Panc1 (cell line): ENCODE measurements at regions not wholly inside any gene's neighbourhood (a gene's known extent, or its start where the extent isn't known, plus 50 kb on each side); places are given as distances from the start of the nearest gene placed in this dataset.

Experiments used
- ATAC-seq: fragments of 200-7000 bp; cut with Tn5 transposase; 2 replicates; pipeline ENCODE4 v1.9.1; 2020; ENCODE audit warnings: mild to moderate bottlenecking, moderate library complexity
- BruUV-seq: library from RNA; stranded (reverse); fragments of 400-500 nt; replicated peaks from 2 replicates; lab custom pipeline; 2021; lab: Mats Ljungman, UMichigan
- CTCF ChIA-PET: fragments of 300-600 bp; sonication (Branson Sonifier 250); formaldehyde crosslinking; loops from one replicate; lab custom pipeline; 2022; ENCODE audit warnings: antibody characterized with exemption; lab: Charles Lee
- POLR2A ChIA-PET: fragments of 300-600 bp; sonication (Branson Sonifier 250); formaldehyde crosslinking; loops from one replicate; lab custom pipeline; 2022; ENCODE audit warnings: antibody characterized with exemption; lab: Charles Lee
- DNase-seq: peaks from one replicate; pipeline ENCODE4 v3.0.0-alpha.2; 2010; ENCODE audit warnings: low read depth, low spot score
- H3K27ac ChIP-seq: 2 replicates; pipeline ENCODE4 v1.5.1; 2011; ENCODE audit warnings: mild to moderate bottlenecking, low read length, inconsistent platforms
- H3K27me3 ChIP-seq: fragments of 200-500 bp; sonication (Bioruptor generic); 2 replicates; pipeline ENCODE4 v1.6.0; 2014; ENCODE audit warnings: low read length, inconsistent platforms; ENCODE audit not compliant: control insufficient read depth, insufficient read depth
- H3K36me3 ChIP-seq: fragments of 200-500 bp; sonication (Bioruptor generic); 2 replicates; pipeline ENCODE4 v1.5.1; 2014; ENCODE audit warnings: inconsistent platforms, mild to moderate bottlenecking, low read length, moderate library complexity; ENCODE audit not compliant: control insufficient read depth, insufficient read depth
- H3K4me1 ChIP-seq: 2 replicates; pipeline ENCODE4 v1.5.1; 2011; ENCODE audit warnings: inconsistent platforms, mild to moderate bottlenecking, low read length, moderate library complexity; ENCODE audit not compliant: control insufficient read depth, insufficient read depth
- H3K4me3 ChIP-seq, 2 experiments: 2 replicates each; pipeline ENCODE4 v1.5.1; 2011 to 2012; ENCODE audit warnings: low read depth in 2 of 2, low read length in 2 of 2, mild to moderate bottlenecking in 2 of 2, inconsistent platforms in 1 of 2, moderate library complexity in 1 of 2
- H3K9me3 ChIP-seq: fragments of 200-500 bp; sonication (Bioruptor generic); 2 replicates; pipeline ENCODE4 v1.5.1; 2014; ENCODE audit warnings: low read depth, mild to moderate bottlenecking, inconsistent platforms, low read length, moderate library complexity; ENCODE audit not compliant: control insufficient read depth, insufficient read depth
- POLR2AphosphoS5 ChIP-seq: IDR thresholded peaks from 2 replicates; pipeline ENCODE4 v1.6.1; 2012; ENCODE audit warnings: mild to moderate bottlenecking, low read depth, low read length, moderate library complexity
- SIN3A ChIP-seq: IDR thresholded peaks from 2 replicates; pipeline ENCODE4 v1.6.1; 2012; ENCODE audit warnings: low read depth, mild to moderate bottlenecking, low read length, moderate library complexity, borderline replicate concordance; ENCODE audit not compliant: insufficient read depth
- TCF7L2 ChIP-seq: IDR thresholded peaks from 2 replicates; pipeline ENCODE4 v1.6.1; 2011; ENCODE audit warnings: mild to moderate bottlenecking, low read depth, low read length, inconsistent platforms
- in situ Hi-C: cut with HindIII; loops from 2 replicates; pipeline ENCODE4 v1.10.0; 2016; ENCODE audit warnings: low sequenced_read_pairs, low pct_unique_long_range_greater_than_20kb
- intact Hi-C: fragments of 100-400 bp; cut with micrococcal nuclease; formaldehyde crosslinking; loops from one replicate; pipeline ENCODE4 v1.10.0; 2022; ENCODE audit not compliant: unreplicated experiment
- TF ChIP-seq, protein P1 (sequence below), 2 experiments: IDR thresholded peaks; 2 replicates each; pipeline ENCODE4 v1.6.1; 2011 to 2012; ENCODE audit warnings: low read depth in 2 of 2, control low read depth in 1 of 2, low read length in 1 of 2, mild to moderate bottlenecking in 1 of 2, moderate library complexity in 1 of 2; ENCODE audit not compliant: insufficient read depth in 1 of 2
- TF ChIP-seq, protein P2 (sequence below): fragments of 450-650 bp; IDR thresholded peaks from 2 replicates; pipeline ENCODE4 v1.5.1; 2017; ENCODE audit warnings: mild to moderate bottlenecking

DNA sequence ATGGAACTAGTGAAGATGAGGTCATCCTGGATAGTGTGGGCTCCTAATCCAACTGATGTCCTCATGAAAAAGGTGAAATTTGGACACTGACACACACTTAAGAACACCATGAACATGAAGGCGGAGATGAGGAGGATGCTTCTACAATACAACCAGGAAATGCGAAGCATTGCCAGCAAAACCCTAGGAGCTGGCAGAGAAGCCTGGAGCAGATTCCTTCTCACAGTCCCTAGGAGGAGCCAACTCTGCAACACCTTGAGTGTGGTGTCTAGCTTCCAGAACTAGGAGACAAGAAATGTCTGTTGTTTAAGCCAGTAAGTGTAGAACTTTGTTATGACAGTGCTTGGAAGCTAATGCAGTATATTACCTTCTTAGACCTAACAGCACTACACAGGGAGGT, 191.9 kb upstream of the PWP1 start:
- TF ChIP-seq POLR2AphosphoS5 (no peak), TCF7L2 (no peak), SIN3A (no peak)
- TF ChIP-seq, protein P1, sequence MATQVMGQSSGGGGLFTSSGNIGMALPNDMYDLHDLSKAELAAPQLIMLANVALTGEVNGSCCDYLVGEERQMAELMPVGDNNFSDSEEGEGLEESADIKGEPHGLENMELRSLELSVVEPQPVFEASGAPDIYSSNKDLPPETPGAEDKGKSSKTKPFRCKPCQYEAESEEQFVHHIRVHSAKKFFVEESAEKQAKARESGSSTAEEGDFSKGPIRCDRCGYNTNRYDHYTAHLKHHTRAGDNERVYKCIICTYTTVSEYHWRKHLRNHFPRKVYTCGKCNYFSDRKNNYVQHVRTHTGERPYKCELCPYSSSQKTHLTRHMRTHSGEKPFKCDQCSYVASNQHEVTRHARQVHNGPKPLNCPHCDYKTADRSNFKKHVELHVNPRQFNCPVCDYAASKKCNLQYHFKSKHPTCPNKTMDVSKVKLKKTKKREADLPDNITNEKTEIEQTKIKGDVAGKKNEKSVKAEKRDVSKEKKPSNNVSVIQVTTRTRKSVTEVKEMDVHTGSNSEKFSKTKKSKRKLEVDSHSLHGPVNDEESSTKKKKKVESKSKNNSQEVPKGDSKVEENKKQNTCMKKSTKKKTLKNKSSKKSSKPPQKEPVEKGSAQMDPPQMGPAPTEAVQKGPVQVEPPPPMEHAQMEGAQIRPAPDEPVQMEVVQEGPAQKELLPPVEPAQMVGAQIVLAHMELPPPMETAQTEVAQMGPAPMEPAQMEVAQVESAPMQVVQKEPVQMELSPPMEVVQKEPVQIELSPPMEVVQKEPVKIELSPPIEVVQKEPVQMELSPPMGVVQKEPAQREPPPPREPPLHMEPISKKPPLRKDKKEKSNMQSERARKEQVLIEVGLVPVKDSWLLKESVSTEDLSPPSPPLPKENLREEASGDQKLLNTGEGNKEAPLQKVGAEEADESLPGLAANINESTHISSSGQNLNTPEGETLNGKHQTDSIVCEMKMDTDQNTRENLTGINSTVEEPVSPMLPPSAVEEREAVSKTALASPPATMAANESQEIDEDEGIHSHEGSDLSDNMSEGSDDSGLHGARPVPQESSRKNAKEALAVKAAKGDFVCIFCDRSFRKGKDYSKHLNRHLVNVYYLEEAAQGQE (IDR thresholded peaks at IDR 0.05; ENCODE audit: insufficient read depth in 1 of 2, low read depth in 2 of 2, low read length in 1 of 2), result no peak
- TF ChIP-seq, protein P2, sequence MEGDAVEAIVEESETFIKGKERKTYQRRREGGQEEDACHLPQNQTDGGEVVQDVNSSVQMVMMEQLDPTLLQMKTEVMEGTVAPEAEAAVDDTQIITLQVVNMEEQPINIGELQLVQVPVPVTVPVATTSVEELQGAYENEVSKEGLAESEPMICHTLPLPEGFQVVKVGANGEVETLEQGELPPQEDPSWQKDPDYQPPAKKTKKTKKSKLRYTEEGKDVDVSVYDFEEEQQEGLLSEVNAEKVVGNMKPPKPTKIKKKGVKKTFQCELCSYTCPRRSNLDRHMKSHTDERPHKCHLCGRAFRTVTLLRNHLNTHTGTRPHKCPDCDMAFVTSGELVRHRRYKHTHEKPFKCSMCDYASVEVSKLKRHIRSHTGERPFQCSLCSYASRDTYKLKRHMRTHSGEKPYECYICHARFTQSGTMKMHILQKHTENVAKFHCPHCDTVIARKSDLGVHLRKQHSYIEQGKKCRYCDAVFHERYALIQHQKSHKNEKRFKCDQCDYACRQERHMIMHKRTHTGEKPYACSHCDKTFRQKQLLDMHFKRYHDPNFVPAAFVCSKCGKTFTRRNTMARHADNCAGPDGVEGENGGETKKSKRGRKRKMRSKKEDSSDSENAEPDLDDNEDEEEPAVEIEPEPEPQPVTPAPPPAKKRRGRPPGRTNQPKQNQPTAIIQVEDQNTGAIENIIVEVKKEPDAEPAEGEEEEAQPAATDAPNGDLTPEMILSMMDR, result no peak
- H3K9me3 ChIP-seq, result no peaks in the 10 kb centered on the region
- DNase-seq, result no peak
- in situ Hi-C loops (no loop called here), intact Hi-C loops (no loop called here)
- no peaks in the 10 kb centered on the region for H3K27me3 ChIP-seq
- no peaks in the 10 kb centered on the region for H3K4me1 ChIP-seq
- CTCF ChIA-PET, result no interaction called here
- H3K4me3 ChIP-seq, result no peak overlapping the region
- no peak for ATAC-seq
- no peaks in the 10 kb centered on the region for H3K36me3 ChIP-seq
- BruUV-seq, result no TSS peak
- POLR2A ChIA-PET, result no interaction called here
- H3K27ac ChIP-seq, result no peak overlapping the region

DNA sequence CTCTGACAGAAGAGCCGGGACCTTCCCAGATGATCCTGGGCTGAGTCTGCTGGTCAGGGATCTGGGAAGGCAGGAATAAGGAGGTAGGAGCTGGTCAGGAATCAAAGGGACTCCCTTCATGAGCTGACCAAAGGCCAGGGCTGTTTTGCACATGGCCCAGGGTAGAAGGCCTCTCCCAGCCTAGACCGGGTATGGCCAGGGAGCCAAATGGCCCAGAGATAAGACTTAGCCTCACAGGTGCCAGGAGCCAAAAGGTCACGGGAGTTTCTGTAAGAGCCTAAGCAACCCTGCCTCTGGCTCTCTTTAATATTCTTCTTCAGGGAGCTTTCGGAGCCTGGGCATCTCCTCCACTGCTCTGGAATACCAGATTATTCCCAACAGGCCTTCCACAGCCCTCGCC, 191.3 kb upstream of the PWP1 start:
- no peaks in the 10 kb centered on the region for H3K27me3 ChIP-seq
- BruUV-seq, result no TSS peak
- in situ Hi-C loops (no loop called here), intact Hi-C loops (no loop called here)
- H3K4me1 ChIP-seq, result no peaks in the 10 kb centered on the region
- H3K9me3 ChIP-seq, result no peaks in the 10 kb centered on the region
- ATAC-seq (no peak), DNase-seq (no peak)
- TF ChIP-seq, protein P2, result no peak
- no peak for TF ChIP-seq SIN3A
- TF ChIP-seq POLR2AphosphoS5, result no peak
- no peak for TF ChIP-seq TCF7L2
- no peak overlapping the region for H3K27ac ChIP-seq
- no peaks in the 10 kb centered on the region for H3K36me3 ChIP-seq
- no peak overlapping the region for H3K4me3 ChIP-seq
- CTCF ChIA-PET, result no interaction called here
- POLR2A ChIA-PET, result no interaction called here
